ENCODE measurements at regions not wholly inside any gene's neighbourhood (a gene's known extent, or its start where the extent isn't known, plus 50 kb on each side); places are given as distances from the start of the nearest gene placed in this dataset.

- H2BK20ac ChIP-seq (ENCODE audit: low read depth, low read length, poor library complexity, severe bottlenecking) = no peak overlapping the region
- H4K8ac ChIP-seq (replicated peaks; ENCODE audit: insufficient read length, low read depth, low read length) = no peak overlapping the region
- H3T11ph ChIP-seq (ENCODE audit: low read length) = no peak overlapping the region
- no peaks in the 10 kb centered on the region for H3K27me3 ChIP-seq (ENCODE audit: insufficient read depth, low read length)
- no peak overlapping the region for H2AFZ ChIP-seq (ENCODE audit: low read length)
- WGBS (ENCODE audit: extremely low coverage, insufficient read length, low lambda C conversion rate) = no CpG with 5 or more reads among the region's 3 CpGs
- Mint-ChIP-seq H3K27me3 (ENCODE audit: low read depth) (no peaks in the 10 kb centered on the region), H3K9me3 (peaks cover 70 to 72% of the 10 kb centered on the region in 2 experiments), H3K36me3 (ENCODE audit: insufficient read depth in 1 of 3, low read depth in 3 of 3) (peaks cover 11 to 13% (median 12%) of the 10 kb centered on the region in 3 experiments), H3K27ac (no peak overlapping the region), H3K4me3 (no peak overlapping the region), H3K4me1 (peaks cover 19 to 23% of the 10 kb centered on the region in 2 experiments)
- no peaks in the 10 kb centered on the region for H3K23me2 ChIP-seq (ENCODE audit: insufficient read length, low read depth, low read length, poor library complexity, severe bottlenecking)
- no peak overlapping the region for H3K27ac ChIP-seq (ENCODE audit: insufficient read length, low read depth, low read length)
- no peak overlapping the region for H2AK5ac ChIP-seq (ENCODE audit: insufficient read length, low read length)
- no peak overlapping the region for H3K18ac ChIP-seq (ENCODE audit: insufficient read length, low read depth, low read length)
- peaks cover 4% of the 10 kb centered on the region; the same call in 1 of the 2 replicates for H3K4me1 ChIP-seq (ENCODE audit: insufficient read depth, low read length)
- DNase-seq = no peak
- no peaks in the 10 kb centered on the region for H4K20me1 ChIP-seq (ENCODE audit: control insufficient read depth, insufficient read depth, insufficient read length)
- no peak overlapping the region for H3K4me2 ChIP-seq (ENCODE audit: insufficient read depth, insufficient read length, low read length)
- no peak overlapping the region for H2BK12ac ChIP-seq (ENCODE audit: insufficient read length, low read depth, low read length)
- no peak overlapping the region for H4K91ac ChIP-seq (ENCODE audit: insufficient read length, low read depth, low read length)
- no peaks in the 10 kb centered on the region for H3K9me3 ChIP-seq (ENCODE audit: control insufficient read depth, low read depth, low read length)
- H3K79me2 ChIP-seq (ENCODE audit: insufficient read depth, low read length) = no peaks in the 10 kb centered on the region
- H2BK5ac ChIP-seq (ENCODE audit: insufficient read length, low read length) = no peak overlapping the region
- H3K79me1 ChIP-seq (ENCODE audit: insufficient read depth, low read depth, low read length, poor library complexity, severe bottlenecking) = no peaks in the 10 kb centered on the region
- H2BK120ac ChIP-seq (ENCODE audit: low read depth, low read length, poor library complexity, severe bottlenecking) = no peak overlapping the region
- no peak overlapping the region for H3K23ac ChIP-seq (ENCODE audit: insufficient read length, low read depth, low read length)
- H3K9ac ChIP-seq (ENCODE audit: extremely low read depth, insufficient read length, low read length) = no peak overlapping the region
- TF ChIP-seq CTCF (conservative IDR thresholded peaks at IDR 0.05) = no peak
- no peak overlapping the region for H2BK15ac ChIP-seq (ENCODE audit: low read depth, low read length)
- no peak overlapping the region for H4K5ac ChIP-seq (ENCODE audit: insufficient read length, low read depth, low read length)
- H3K56ac ChIP-seq (ENCODE audit: insufficient read length, low read depth, low read length) = no peak overlapping the region
- no peak overlapping the region for H3K14ac ChIP-seq (ENCODE audit: insufficient read depth, low read length)
- H3K4ac ChIP-seq (ENCODE audit: low read depth, low read length) = no peak overlapping the region
Measured at GRCh38 chrX:45404206-45404605, 203.5 kb upstream of the DIPK2B start.
